K562 (cell line): ENCODE measurements at regions not wholly inside any gene's neighbourhood (a gene's known extent, or its start where the extent isn't known, plus 50 kb on each side); places are given as distances from the start of the nearest gene placed in this dataset.
"Not testable (repeated sequence)": the region's sequence is repeated elsewhere in the genome, so short reads cannot be mapped to it uniquely, and the experiment has no call there.

Experiments used
- ATAC-seq: fragments of 200-7000 bp; cut with Tn5 transposase; 3 replicates; pipeline ENCODE4 v1.9.1; 2020; ENCODE audit warnings: moderate library complexity
- BruUV-seq: library from RNA; stranded (reverse); fragments of 400-500 nt; replicated peaks from 2 replicates; lab custom pipeline; 2021; lab: Mats Ljungman, UMichigan
- CTCF ChIA-PET: fragments of 300-600 bp; formaldehyde crosslinking; extraction: SDS; loops from one replicate; lab custom pipeline; 2021; ENCODE audit warnings: low intra/inter-chr PET ratio; lab: Yijun Ruan, JAX
- POLR2A ChIA-PET: fragments of 300-600, 350-650 bp; sonication (Branson Sonifier 250); formaldehyde crosslinking; extraction: SDS; loops from one replicate; lab custom pipeline; 2021; ENCODE audit warnings: antibody characterized with exemption, inconsistent platforms; lab: Yijun Ruan, JAX
- DNase-seq, 4 experiments: peaks; one replicate each; pipeline versions ENCODE4 v3.0.0 to v3.0.0-alpha.2; 2011 to 2018; ENCODE audit warnings: low spot score in 3 of 4, mixed read lengths in 3 of 4; ENCODE audit errors: extremely low read depth in 1 of 4
- FAIRE-seq: peaks from 2 replicates; lab custom pipeline; 2011; peaks lifted over from hg19 to GRCh38; lab: Jason Lieb, UNC
- H2AFZ ChIP-seq: 2 replicates; pipeline ENCODE4 v1.6.0; 2011; ENCODE audit warnings: low read depth, low read length, control low read depth, inconsistent platforms
- H3K27ac ChIP-seq: fragments of 200-600 bp; 3 replicates; pipeline ENCODE4 v1.8.0; 2011; ENCODE audit warnings: low read depth, mild to moderate bottlenecking, control low read depth, inconsistent platforms, low read length, moderate library complexity, mixed read lengths; ENCODE audit errors: extremely low read depth
- H3K27me3 ChIP-seq, 2 experiments: fragments of 300-600 bp in 1 of 2; 2 replicates in 1 of 2; 3 replicates in 1 of 2; pipeline versions ENCODE4 v1.6.0 to v1.8.0; 2011; ENCODE audit warnings: inconsistent platforms in 2 of 2, low read length in 2 of 2, mild to moderate bottlenecking in 1 of 2, mixed read lengths in 1 of 2, moderate library complexity in 1 of 2; ENCODE audit not compliant: control insufficient read depth in 2 of 2, insufficient read depth in 2 of 2
- H3K36me3 ChIP-seq: fragments of 300-600 bp; 3 replicates; pipeline ENCODE4 v1.8.0; 2011; ENCODE audit warnings: mild to moderate bottlenecking, low read length, inconsistent platforms; ENCODE audit not compliant: control insufficient read depth, insufficient read depth
- H3K4me1 ChIP-seq, 2 experiments: fragments of 200-600 bp in 1 of 2; replicated peaks in 1 of 2; 2 replicates in 1 of 2; 3 replicates in 1 of 2; pipeline versions ENCODE4 v1.5.1 to v1.8.0; 2011; ENCODE audit warnings: inconsistent platforms in 2 of 2, low read length in 2 of 2, mild to moderate bottlenecking in 1 of 2, mixed read lengths in 1 of 2, moderate library complexity in 1 of 2; ENCODE audit not compliant: control insufficient read depth in 2 of 2, insufficient read depth in 2 of 2
- H3K4me2 ChIP-seq: 2 replicates; pipeline ENCODE4 v1.6.1; 2011; ENCODE audit warnings: low read length, control low read depth, inconsistent platforms, mixed read lengths; ENCODE audit not compliant: insufficient read depth
- H3K4me3 ChIP-seq: fragments of 200-600 bp; sonication (generic), shearing (Covaris generic); 2 replicates; pipeline ENCODE4 v1.5.1; 2016; ENCODE audit warnings: control low read depth, inconsistent platforms
- H3K79me2 ChIP-seq: fragments of 200-600 bp; 3 replicates; pipeline ENCODE4 v1.8.0; 2011; ENCODE audit warnings: low read length, inconsistent platforms; ENCODE audit not compliant: control insufficient read depth, insufficient read depth
- H3K9ac ChIP-seq, 2 experiments: 2 replicates each; pipeline versions ENCODE4 v1.6.0 to v1.6.1; 2011; ENCODE audit warnings: low read depth in 2 of 2, low read length in 2 of 2, control low read depth in 1 of 2, inconsistent platforms in 1 of 2, mild to moderate bottlenecking in 1 of 2, mixed read lengths in 1 of 2; ENCODE audit not compliant: insufficient read depth in 1 of 2
- H3K9me1 ChIP-seq: one replicate; pipeline ENCODE4 v1.6.0; 2011; ENCODE audit warnings: inconsistent platforms, mild to moderate bottlenecking, low read length, moderate library complexity; ENCODE audit not compliant: control insufficient read depth, insufficient read depth
- H3K9me3 ChIP-seq: replicated peaks from 2 replicates; pipeline ENCODE4 v1.5.1; 2011; ENCODE audit warnings: low read depth, low read length, inconsistent platforms; ENCODE audit not compliant: control insufficient read depth, insufficient read depth
- H4K20me1 ChIP-seq: replicated peaks from 2 replicates; pipeline ENCODE4 v1.6.1; 2011; ENCODE audit warnings: low read length, inconsistent platforms, mixed read lengths; ENCODE audit not compliant: control insufficient read depth, insufficient read depth
- CEBPB ChIP-seq: fragments of 450-650 bp; IDR thresholded peaks from 2 replicates; pipeline ENCODE4 v1.6.1; 2016; ENCODE audit warnings: missing genetic modification characterization, missing compliant biosample characterization
- CTCF ChIP-seq, 3 experiments: IDR thresholded peaks in 2 of 3; conservative IDR thresholded peaks in 1 of 3; 2 replicates each; pipeline ENCODE4 v1.5.1; 2011 to 2012; ENCODE audit warnings: low read length in 3 of 3, mild to moderate bottlenecking in 3 of 3, control low read depth in 2 of 3, improper control_type of control experiment in 1 of 3, inconsistent platforms in 1 of 3, low read depth in 1 of 3, mixed read lengths in 1 of 3, moderate library complexity in 1 of 3; ENCODE audit not compliant: insufficient read depth in 2 of 3
- HINFP ChIP-seq: fragments of 450-650 bp; conservative IDR thresholded peaks from 2 replicates; pipeline ENCODE4 v1.6.1; 2016; ENCODE audit warnings: missing genetic modification characterization, low read depth, mild to moderate bottlenecking, control low read depth, missing compliant biosample characterization
- MCM3 ChIP-seq: fragments of 450-650 bp; IDR thresholded peaks from 2 replicates; pipeline ENCODE4 v1.6.1; 2016
- STAT6 ChIP-seq: sonication (generic); formaldehyde crosslinking; IDR thresholded peaks from 2 replicates; pipeline ENCODE4 v1.8.1; 2023; ENCODE audit warnings: mild to moderate bottlenecking, missing genetic modification reagents
- ZBTB2 ChIP-seq: fragments of 450-650 bp; IDR thresholded peaks from 2 replicates; pipeline ENCODE4 v1.6.1; 2016; ENCODE audit warnings: antibody characterized with exemption
- WGBS: fragments of 100-300 bp; shearing (Covaris generic); methylation state at CpG from one replicate; pipeline ENCODE4 v1.1.6; 2016; ENCODE audit warnings: low coverage, mixed read lengths; ENCODE audit not compliant: insufficient coverage; ENCODE audit errors: missing lambda C conversion rate; 5-methylcytosine and 5-hydroxymethylcytosine counted together
- in situ Hi-C: fragments of 300-500 bp; cut with MboI; formaldehyde crosslinking; loops from 4 replicates; pipeline ENCODE4 v1.15.0; 2018; ENCODE audit warnings: inconsistent platforms, mixed read lengths
- intact Hi-C: fragments of 100-400 bp; cut with micrococcal nuclease; formaldehyde crosslinking; loops from 2 replicates; pipeline ENCODE4 v1.14.2; 2022

- Histone ChIP-seq H3K4me3 (no peak overlapping the region), H3K9me3 (no peaks in the 10 kb centered on the region), H3K4me2 (no peak overlapping the region)
- WGBS = 0% methylated on average over 1 of the region's 3 CpGs
- FAIRE-seq = no peak
- ATAC-seq = no peak
- no TSS peak for BruUV-seq
- in situ Hi-C loops = no loop called here
- TF ChIP-seq CEBPB (no peak), MCM3 (no peak), HINFP (tag) (no peak), ZBTB2 (no peak), STAT6 (no peak), CTCF (IDR thresholded peaks at IDR 0.05 in 2 of 3, conservative IDR thresholded peaks at IDR 0.05 in 1 of 3; ENCODE audit: insufficient read depth in 2 of 3, low read depth in 1 of 3, low read length in 3 of 3) (0 out of 6 replicates have a peak, but pooled peaks of 2 of the 3 experiments have one; percentile 9 to 23)
- TF ChIP-seq, all 486 proteins: peak for 1
- CTCF ChIA-PET = no interaction called here
- Histone ChIP-seq H2AFZ (no peak overlapping the region), H3K36me3 (no peaks in the 10 kb centered on the region), H3K9me1 (no peaks in the 10 kb centered on the region), H3K79me2 (no peaks in the 10 kb centered on the region), H3K27me3 (no peaks in the 10 kb centered on the region), H3K9ac (no peak overlapping the region), H3K4me1 (no peaks in the 10 kb centered on the region), H3K27ac (no peak overlapping the region), H4K20me1 (no peaks in the 10 kb centered on the region)
- POLR2A ChIA-PET = no interaction called here
- peak; percentile 4 to 9 (median 6) for DNase-seq
- intact Hi-C loops = no loop called here
Measured at GRCh38 chr13:61880578-61881283, 465.1 kb upstream of the PCDH20 start.

- H3K9me1 ChIP-seq, H3K36me3 ChIP-seq, H3K79me2 ChIP-seq, H3K9ac ChIP-seq, BruUV-seq, in situ Hi-C loops, DNase-seq, H3K27me3 ChIP-seq, FAIRE-seq, H2AFZ ChIP-seq, H3K27ac ChIP-seq, H3K4me3 ChIP-seq, ATAC-seq, POLR2A ChIA-PET, intact Hi-C loops, CTCF ChIA-PET, H3K9me3 ChIP-seq, H3K4me1 ChIP-seq, H4K20me1 ChIP-seq, H3K4me2 ChIP-seq: not testable (repeated sequence)
- 0% methylated on average over 2 of the region's 4 CpGs for WGBS
Measured at GRCh38 chr13:61878565-61878964, 462.9 kb upstream of the PCDH20 start.
